PC-9 (cell line): ENCODE measurements at regions not wholly inside any gene's neighbourhood (a gene's known extent, or its start where the extent isn't known, plus 50 kb on each side); places are given as distances from the start of the nearest gene placed in this dataset.
A peak's percentile ranks its signal among the peaks of the same experiment; 100 is the strongest.

Source experiments
- BruUV-seq: library from RNA; stranded (reverse); fragments of 400-500 nt; replicated peaks from 2 replicates; lab custom pipeline; 2021; lab: Mats Ljungman, UMichigan
- CTCF ChIA-PET: fragments of 300-600 bp; sonication (Branson Sonifier 250); formaldehyde crosslinking; loops from one replicate; lab custom pipeline; 2022; ENCODE audit warnings: antibody characterized with exemption; lab: Charles Lee
- POLR2A ChIA-PET: fragments of 300-600 bp; sonication (Branson Sonifier 250); formaldehyde crosslinking; loops from one replicate; lab custom pipeline; 2022; ENCODE audit warnings: antibody characterized with exemption; ENCODE audit not compliant: unreplicated experiment; lab: Charles Lee
- DNase-seq, 2 experiments: peaks; one replicate each; pipeline versions ENCODE4 v3.0.0 to v3.0.0-alpha.2; 2015 to 2022; ENCODE audit warnings: mixed read lengths in 1 of 2
- H2AFZ ChIP-seq: fragments of 200-600 bp; sonication (generic); 2 replicates; pipeline ENCODE4 v1.8.1; 2017; ENCODE audit warnings: antibody characterized with exemption
- H3F3A ChIP-seq: fragments of 200-600 bp; sonication (generic); 2 replicates; pipeline ENCODE4 v1.8.1; 2017; ENCODE audit warnings: antibody characterized with exemption, mild to moderate bottlenecking, low read depth; ENCODE audit not compliant: insufficient read depth
- H3K27ac ChIP-seq: fragments of 200-600 bp; sonication (generic); 2 replicates; pipeline ENCODE4 v1.6.1; 2016; ENCODE audit warnings: mixed run types
- H3K27me3 ChIP-seq: fragments of 200-600 bp; sonication (generic); 2 replicates; pipeline ENCODE4 v1.6.1; 2016; ENCODE audit warnings: low read depth, mixed run types; ENCODE audit not compliant: insufficient read depth
- H3K36me3 ChIP-seq: fragments of 200-600 bp; sonication (generic); 2 replicates; pipeline ENCODE4 v1.6.1; 2016; ENCODE audit warnings: low read depth, mixed run types
- H3K4me1 ChIP-seq: fragments of 200-600 bp; sonication (generic); replicated peaks from 2 replicates; pipeline ENCODE4 v1.6.1; 2016; ENCODE audit warnings: mixed run types; ENCODE audit not compliant: insufficient read depth
- H3K4me2 ChIP-seq: fragments of 200-600 bp; sonication (generic); 2 replicates; pipeline ENCODE4 v1.6.1; 2017; ENCODE audit warnings: mixed run types
- H3K4me3 ChIP-seq: fragments of 200-600 bp; sonication (generic); 2 replicates; pipeline ENCODE4 v1.6.1; 2016; ENCODE audit warnings: mixed run types
- H3K79me2 ChIP-seq: fragments of 200-600 bp; sonication (generic); 2 replicates; pipeline ENCODE4 v1.6.1; 2017; ENCODE audit warnings: low read depth, mixed run types
- H3K9me2 ChIP-seq: fragments of 200-600 bp; sonication (generic); 2 replicates; pipeline ENCODE4 v1.8.1; 2017; ENCODE audit warnings: mild to moderate bottlenecking; ENCODE audit not compliant: insufficient read depth
- H3K9me3 ChIP-seq: fragments of 200-600 bp; sonication (generic); 2 replicates; pipeline ENCODE4 v1.8.1; 2016; ENCODE audit warnings: low read depth; ENCODE audit not compliant: insufficient read depth
- H4K20me1 ChIP-seq: fragments of 200-600 bp; sonication (generic); 2 replicates; pipeline ENCODE4 v1.8.1; 2017; ENCODE audit not compliant: insufficient read depth
- CTCF ChIP-seq: fragments of 200-600 bp; sonication (generic); conservative IDR thresholded peaks from 2 replicates; pipeline ENCODE4 v1.6.1; 2017; ENCODE audit warnings: mixed run types, antibody characterized with exemption, mild to moderate bottlenecking, moderate library complexity
- EZH2 ChIP-seq: fragments of 200-600 bp; sonication (generic); IDR thresholded peaks from 2 replicates; pipeline ENCODE4 v1.8.0; 2017; ENCODE audit warnings: antibody characterized with exemption, low read depth
- intact Hi-C: fragments of 100-400 bp; cut with micrococcal nuclease; formaldehyde crosslinking; loops from one replicate; pipeline ENCODE4 v1.10.0; 2022; ENCODE audit not compliant: unreplicated experiment

GRCh38 chr3:8406479-8406878 lies 95.1 kb upstream of the LMCD1 start:
- intact Hi-C loops, result no loop called here
- Histone ChIP-seq H3F3A (no peaks in the 10 kb centered on the region), H3K27me3 (no peaks in the 10 kb centered on the region), H3K4me1 (no peaks in the 10 kb centered on the region), H2AFZ (no peak overlapping the region), H3K9me3 (no peaks in the 10 kb centered on the region), H3K36me3 (no peaks in the 10 kb centered on the region), H3K9me2 (no peaks in the 10 kb centered on the region), H3K79me2 (no peaks in the 10 kb centered on the region), H3K27ac (no peak overlapping the region), H4K20me1 (no peaks in the 10 kb centered on the region), H3K4me2 (no peak overlapping the region), H3K4me3 (no peak overlapping the region)
- ChIA-PET CTCF (no interaction called here), POLR2A (no interaction called here)
- no peak for TF ChIP-seq EZH2
- TF ChIP-seq CTCF, result no peak
- no peak for DNase-seq
- no TSS peak for BruUV-seq

GRCh38 chr3:8413337-8413926 lies 88.2 kb upstream of the LMCD1 start:
- no peak for DNase-seq
- Histone ChIP-seq H3K9me3 (no peaks in the 10 kb centered on the region), H3K4me3 (no peak overlapping the region), H2AFZ (no peak overlapping the region), H3K27ac (no peak overlapping the region), H3K4me1 (no peaks in the 10 kb centered on the region), H3K9me2 (no peaks in the 10 kb centered on the region), H3K79me2 (no peaks in the 10 kb centered on the region), H3K27me3 (no peaks in the 10 kb centered on the region), H3F3A (no peaks in the 10 kb centered on the region), H3K4me2 (no peak overlapping the region), H4K20me1 (no peaks in the 10 kb centered on the region), H3K36me3 (no peaks in the 10 kb centered on the region)
- ChIA-PET CTCF (no interaction called here), POLR2A (no interaction called here)
- TF ChIP-seq CTCF, result no peak
- no peak for TF ChIP-seq EZH2
- intact Hi-C loops, result loop anchor here (10.0 kb wide), 1 partner anchor 179 kb away; no protein-coding TSS in a partner anchor
- BruUV-seq, result no TSS peak

- Histone ChIP-seq H3K4me1 (no peaks in the 10 kb centered on the region), H3K79me2 (no peaks in the 10 kb centered on the region), H3K27ac (no peak overlapping the region), H3K36me3 (no peaks in the 10 kb centered on the region), H2AFZ (peak overlapping the region; percentile 66; the same call in 1 of the 2 replicates), H3K9me2 (no peaks in the 10 kb centered on the region), H3K27me3 (no peaks in the 10 kb centered on the region), H3K4me3 (no peak overlapping the region; the same call in 1 of the 2 replicates), H3F3A (no peaks in the 10 kb centered on the region), H3K9me3 (no peaks in the 10 kb centered on the region), H4K20me1 (no peaks in the 10 kb centered on the region), H3K4me2 (peak overlapping the region; percentile 54)
- TF ChIP-seq EZH2 (no peak), CTCF (no peak)
- peak in 1 of 2 experiments; percentile 19 for DNase-seq
- BruUV-seq, result no TSS peak
- CTCF ChIA-PET, result interaction anchor here (0.5 to 1.6 kb wide), 11 partner anchors 20 to 1748 kb away, joined by 3 to 7 read pairs (median 5); partner anchors contain the start of gene IRAK2
- intact Hi-C loops, result loop anchor here (1.0 to 10.0 kb wide), 3 partner anchors 95 to 190 kb away; no protein-coding TSS in a partner anchor
- POLR2A ChIA-PET, result no interaction called here
These were observed 84.7 kb upstream of the LMCD1 start for GRCh38 chr3:8416965-8417364.
